Sigmoid colon (tissue), 4 donors: ENCODE measurements at regions not wholly inside any gene's neighbourhood (a gene's known extent, or its start where the extent isn't known, plus 50 kb on each side); places are given as distances from the start of the nearest gene placed in this dataset.

Experiments
- EP300 ChIP-seq, 4 donors: sonication (generic); formaldehyde crosslinking; IDR thresholded peaks; one replicate each; pipeline ENCODE4 v1.6.1; 2017; ENCODE audit warnings: antibody characterized with exemption in 4 of 4
- POLR2A ChIP-seq, 2 donors: fragments of 450-650 bp; IDR thresholded peaks; one replicate each; pipeline ENCODE4 v1.6.1; 2016; ENCODE audit warnings: antibody characterized with exemption in 2 of 2, mild to moderate bottlenecking in 2 of 2, moderate library complexity in 2 of 2
- POLR2AphosphoS5 ChIP-seq, 4 donors: sonication (generic); formaldehyde crosslinking; IDR thresholded peaks; one replicate each; pipeline ENCODE4 v1.6.1; 2017; ENCODE audit warnings: antibody characterized with exemption in 4 of 4
- TF ChIP-seq, protein P1 (sequence below), 4 experiments: fragments of 450-650 bp in 3 of 4; fragments of 200-600 bp in 1 of 4; IDR thresholded peaks; one replicate each; pipeline ENCODE4 v1.5.1; 2016 to 2019; ENCODE audit warnings: antibody characterized with exemption in 4 of 4, mild to moderate bottlenecking in 3 of 4, moderate library complexity in 2 of 4

DNA sequence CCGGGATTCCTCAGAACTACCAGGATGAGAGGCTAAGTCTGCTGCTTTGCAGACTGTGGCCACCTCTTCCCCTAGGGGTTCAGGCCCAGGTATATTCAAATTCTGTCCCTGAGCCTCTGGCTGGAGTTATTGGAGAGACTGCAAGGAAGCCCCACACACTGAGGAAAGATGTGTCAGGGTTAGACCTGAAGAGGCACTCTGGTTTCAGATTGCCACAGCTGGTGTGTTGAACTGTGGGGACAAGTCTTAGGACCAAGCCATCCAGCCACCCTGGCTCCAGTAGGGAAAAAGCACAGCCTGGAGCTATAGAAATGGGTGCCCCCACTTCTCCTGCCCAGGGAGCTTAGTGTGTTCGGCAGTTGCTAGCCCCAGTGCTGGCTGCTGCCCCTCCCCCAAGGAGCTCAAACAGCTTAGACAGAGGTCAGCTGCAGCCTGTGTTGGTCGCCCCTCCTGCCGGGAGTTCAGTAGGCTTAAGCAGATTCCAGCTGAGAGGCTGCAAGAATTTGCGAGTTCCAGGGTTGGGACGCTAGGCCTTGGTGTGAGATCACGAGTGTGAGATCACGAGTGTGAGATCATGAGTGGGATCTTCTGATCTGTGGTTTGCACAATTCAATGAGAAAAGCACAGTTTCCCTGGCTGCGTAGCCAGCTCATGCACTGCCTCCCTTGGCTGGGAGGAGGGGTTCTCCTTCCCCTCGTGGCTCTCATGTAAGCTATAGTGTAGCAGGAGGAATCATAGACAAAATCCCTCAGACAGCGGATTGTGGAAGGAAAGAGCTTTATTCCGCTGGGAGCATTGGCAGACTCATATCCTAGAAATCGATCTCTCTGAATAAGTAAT, 552.1 kb upstream of the CHORDC1 start:
- TF ChIP-seq POLR2A (IDR thresholded peaks at IDR 0.05) (no peak), POLR2AphosphoS5 (IDR thresholded peaks at IDR 0.05) (no peak), EP300 (IDR thresholded peaks at IDR 0.05) (no peak)
- TF ChIP-seq, protein P1, sequence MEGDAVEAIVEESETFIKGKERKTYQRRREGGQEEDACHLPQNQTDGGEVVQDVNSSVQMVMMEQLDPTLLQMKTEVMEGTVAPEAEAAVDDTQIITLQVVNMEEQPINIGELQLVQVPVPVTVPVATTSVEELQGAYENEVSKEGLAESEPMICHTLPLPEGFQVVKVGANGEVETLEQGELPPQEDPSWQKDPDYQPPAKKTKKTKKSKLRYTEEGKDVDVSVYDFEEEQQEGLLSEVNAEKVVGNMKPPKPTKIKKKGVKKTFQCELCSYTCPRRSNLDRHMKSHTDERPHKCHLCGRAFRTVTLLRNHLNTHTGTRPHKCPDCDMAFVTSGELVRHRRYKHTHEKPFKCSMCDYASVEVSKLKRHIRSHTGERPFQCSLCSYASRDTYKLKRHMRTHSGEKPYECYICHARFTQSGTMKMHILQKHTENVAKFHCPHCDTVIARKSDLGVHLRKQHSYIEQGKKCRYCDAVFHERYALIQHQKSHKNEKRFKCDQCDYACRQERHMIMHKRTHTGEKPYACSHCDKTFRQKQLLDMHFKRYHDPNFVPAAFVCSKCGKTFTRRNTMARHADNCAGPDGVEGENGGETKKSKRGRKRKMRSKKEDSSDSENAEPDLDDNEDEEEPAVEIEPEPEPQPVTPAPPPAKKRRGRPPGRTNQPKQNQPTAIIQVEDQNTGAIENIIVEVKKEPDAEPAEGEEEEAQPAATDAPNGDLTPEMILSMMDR (IDR thresholded peaks at IDR 0.05), result no peak
